ENCODE measurements at regions not wholly inside any gene's neighbourhood (a gene's known extent, or its start where the extent isn't known, plus 50 kb on each side); places are given as distances from the start of the nearest gene placed in this dataset.

DNA sequence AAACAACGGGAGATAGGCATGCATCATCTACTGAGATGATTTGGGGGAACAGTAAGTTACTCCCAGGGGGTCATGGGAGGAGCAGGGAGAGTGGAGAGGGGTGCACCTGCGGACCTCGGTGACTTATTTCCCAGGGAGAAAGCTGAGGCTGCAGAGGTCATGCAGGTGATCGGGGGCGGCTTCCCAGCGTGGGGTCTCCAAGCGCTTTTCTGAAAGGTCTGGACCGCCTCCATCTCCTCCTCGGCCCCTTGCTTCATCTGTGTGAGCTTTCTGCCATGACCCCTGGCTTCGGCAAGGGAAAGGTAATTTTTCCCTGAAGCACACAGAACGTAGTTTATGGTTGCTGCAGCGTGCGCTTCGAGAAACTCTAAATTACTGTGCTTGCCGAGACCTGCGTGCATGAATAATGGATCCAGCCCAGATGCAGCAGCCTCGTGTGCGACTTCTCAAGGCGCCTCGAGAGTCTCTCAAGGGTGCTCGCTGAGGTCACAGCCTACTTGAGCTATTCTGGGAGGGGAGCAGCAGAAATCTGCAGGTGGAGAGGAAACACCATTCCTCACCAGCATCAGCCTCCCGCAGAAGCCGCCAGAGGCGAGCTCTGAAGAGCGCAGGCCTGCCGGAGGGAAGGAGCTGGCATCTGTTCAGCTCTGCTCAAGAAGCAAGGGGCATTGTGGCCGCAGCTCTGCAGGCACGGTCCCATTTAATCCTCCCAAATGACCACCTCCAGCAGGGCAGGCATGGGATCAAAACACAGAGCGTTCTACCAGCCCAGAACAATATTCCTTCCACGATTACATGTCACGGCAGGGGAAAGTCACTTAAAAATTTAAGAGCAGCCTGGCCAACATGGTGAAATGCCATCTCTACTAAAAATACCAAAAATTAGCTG, 308.4 kb upstream of the MYT1L start:
- H3K4me3 ChIP-seq = no peak overlapping the region
- in situ Hi-C loops (cut with MboI; ENCODE audit: low pct_unique_long_range_greater_than_20kb in 2 of 9, low sequenced_read_pairs in 9 of 9, unreplicated experiment in 9 of 9) = no loop called here
- peak in 5 of 8 experiments; percentile 61 to 74 (median 68) for ATAC-seq (replicated peaks in 6 of 8)
- H3K4me1 ChIP-seq (replicated peaks in 1 of 2) = peaks cover 31 to 55% of the 10 kb centered on the region in 2 donors
- peak overlapping the region; percentile 73 to 75 for H3K27ac ChIP-seq
- 32 to 70% (median 56%) methylated on average over 4 to 17 of the region's 31 CpGs; no CpG with 5 or more reads in 4 of the 10 experiments for WGBS, 10 experiments

DNA sequence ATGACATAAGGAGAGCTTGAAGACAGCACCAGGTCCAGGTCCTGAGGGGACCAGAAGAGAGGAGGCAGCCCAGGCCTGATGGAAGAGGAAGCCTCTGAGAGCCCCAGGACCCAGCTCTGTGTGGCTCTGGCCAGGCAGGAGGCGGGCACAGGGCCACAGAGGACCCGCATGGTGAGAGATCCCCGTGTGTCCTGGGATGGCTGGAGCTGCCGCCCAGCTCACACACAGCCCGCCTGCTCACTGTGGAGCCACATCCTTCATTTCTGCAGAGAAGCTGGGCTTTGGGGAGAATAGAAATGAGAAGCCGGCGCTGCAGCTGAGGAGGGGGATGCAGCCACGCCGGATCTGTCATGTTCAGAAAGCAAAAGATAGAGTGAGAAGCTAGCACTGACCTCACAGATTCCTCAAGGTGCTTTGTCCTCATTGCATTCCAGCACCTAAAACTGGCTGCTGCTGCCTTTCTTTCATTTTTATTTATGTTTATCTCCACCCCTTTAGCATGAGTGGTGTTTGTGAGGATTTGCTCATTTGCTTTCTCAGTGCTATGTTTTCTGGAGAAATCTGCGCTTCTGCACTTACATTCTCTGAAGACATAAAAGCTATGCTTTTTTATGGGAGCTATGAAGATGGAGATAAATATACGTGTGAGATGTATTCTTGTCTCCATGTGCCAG, 307.6 kb upstream of the MYT1L start:
- peak in 5 of 8 experiments; percentile 61 to 75 (median 64) for ATAC-seq (replicated peaks in 6 of 8)
- Histone ChIP-seq H3K4me3 (no peak overlapping the region), H3K4me1 (replicated peaks in 1 of 2) (peaks cover 31 to 55% of the 10 kb centered on the region in 2 donors), H3K27ac (peak overlapping the region; percentile 73 to 75)
- 0 to 83% (median 55%) methylated on average over 1 to 4 of the region's 11 CpGs; no CpG with 5 or more reads in 3 of the 10 experiments for WGBS, 10 experiments
- in situ Hi-C loops (cut with MboI; ENCODE audit: low pct_unique_long_range_greater_than_20kb in 2 of 9, low sequenced_read_pairs in 9 of 9, unreplicated experiment in 9 of 9) = no loop called here

DNA sequence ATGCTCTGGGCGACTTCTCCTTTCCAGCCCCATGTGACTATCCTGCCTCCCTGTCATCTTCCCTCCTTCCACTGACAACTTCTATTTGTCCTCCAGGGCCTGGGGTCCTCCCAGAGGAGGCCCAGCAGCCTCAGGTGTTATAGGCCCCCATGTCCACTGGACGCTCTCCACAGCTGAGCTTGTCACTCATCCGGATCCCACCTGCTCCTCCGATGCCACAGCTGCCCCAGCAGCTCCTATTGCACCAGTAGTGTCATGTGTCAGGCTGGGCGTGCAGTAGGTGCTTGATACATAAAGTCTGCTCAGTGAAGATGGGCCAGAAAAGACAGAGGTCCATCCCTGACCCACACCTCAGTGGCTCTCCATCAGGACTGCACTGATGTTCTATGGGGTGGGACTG, 305.7 kb upstream of the MYT1L start:
- 0 to 100% (median 100%) methylated on average over 1 to 3 of the region's 5 CpGs; no CpG with 5 or more reads in 5 of the 10 experiments for WGBS, 10 experiments
- Histone ChIP-seq H3K4me1 (replicated peaks in 1 of 2) (peaks cover 31 to 64% of the 10 kb centered on the region in 2 donors), H3K27ac (peak overlapping the region in 1 of 2 donors; percentile 0), H3K4me3 (no peak overlapping the region)
- no peak for ATAC-seq (replicated peaks in 6 of 8)
- in situ Hi-C loops (cut with MboI; ENCODE audit: low pct_unique_long_range_greater_than_20kb in 2 of 9, low sequenced_read_pairs in 9 of 9, unreplicated experiment in 9 of 9) = no loop called here

DNA sequence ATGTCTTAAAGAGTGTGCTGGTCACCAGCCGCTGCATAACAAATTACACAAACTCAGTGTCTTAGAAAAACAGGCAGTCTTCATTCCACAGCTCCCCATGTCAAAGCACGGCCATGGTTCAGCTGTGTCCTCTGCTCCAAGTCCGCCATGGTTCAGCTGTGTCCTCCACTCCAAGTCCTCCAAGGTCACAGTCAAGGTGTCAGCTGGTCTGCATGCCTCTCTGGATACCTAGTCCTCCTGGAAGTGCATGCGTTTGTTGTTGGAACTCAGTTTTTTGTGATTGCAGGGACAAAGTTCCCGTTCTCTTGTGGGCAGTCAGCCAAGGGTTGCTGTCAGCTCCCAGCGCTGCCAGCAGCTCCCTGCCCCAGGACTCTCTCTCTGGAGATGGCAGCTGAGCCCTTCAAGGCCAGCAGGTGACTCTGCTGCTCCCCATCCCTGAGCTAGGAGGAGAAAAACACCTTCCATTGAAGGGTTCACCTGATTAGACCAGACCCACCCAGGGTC, 304.0 kb upstream of the MYT1L start:
- no peak overlapping the region for H3K4me3 ChIP-seq
- peaks cover 21 to 47% of the 10 kb centered on the region in 2 donors for H3K4me1 ChIP-seq (replicated peaks in 1 of 2)
- in situ Hi-C loops (cut with MboI; ENCODE audit: low pct_unique_long_range_greater_than_20kb in 2 of 9, low sequenced_read_pairs in 9 of 9, unreplicated experiment in 9 of 9) = no loop called here
- H3K27ac ChIP-seq = no peak overlapping the region
- WGBS, 10 experiments = 0 to 100% (median 66%) methylated on average over 1 to 5 of the region's 6 CpGs; no CpG with 5 or more reads in 2 of the 10 experiments
- no peak for ATAC-seq (replicated peaks in 6 of 8)

DNA sequence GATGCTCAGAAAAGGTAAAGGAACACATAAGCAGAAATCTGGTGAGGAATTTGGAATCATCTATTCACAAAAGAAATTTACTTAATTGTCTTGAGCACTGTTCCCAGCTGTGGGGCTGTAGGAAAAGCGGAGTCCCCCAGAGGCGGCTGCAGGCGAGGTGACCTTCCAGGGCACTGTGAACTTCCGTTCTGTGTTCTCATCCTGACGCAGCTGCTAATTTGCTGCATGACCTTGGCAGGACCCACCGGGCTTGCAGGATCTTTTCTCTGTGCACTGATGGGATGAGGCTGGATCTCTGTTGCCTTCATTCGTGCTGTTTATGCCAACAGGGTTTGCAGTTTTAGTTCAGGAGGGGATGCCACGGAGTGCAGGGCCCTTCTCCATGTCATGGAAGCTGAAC, 301.9 kb upstream of the MYT1L start:
- Histone ChIP-seq H3K27ac (peak overlapping the region in 1 of 2 donors; percentile 3), H3K4me3 (no peak overlapping the region), H3K4me1 (replicated peaks in 1 of 2) (peaks cover under 1 to 26% of the 10 kb centered on the region in 2 donors)
- ATAC-seq (replicated peaks in 6 of 8) = peak in 5 of 8 experiments; percentile 40 to 70 (median 43)
- in situ Hi-C loops (cut with MboI; ENCODE audit: low pct_unique_long_range_greater_than_20kb in 2 of 9, low sequenced_read_pairs in 9 of 9, unreplicated experiment in 9 of 9) = no loop called here
- WGBS, 10 experiments = 0 to 84% (median 33%) methylated on average over 1 to 8 of the region's 8 CpGs; no CpG with 5 or more reads in 1 of the 10 experiments

DNA sequence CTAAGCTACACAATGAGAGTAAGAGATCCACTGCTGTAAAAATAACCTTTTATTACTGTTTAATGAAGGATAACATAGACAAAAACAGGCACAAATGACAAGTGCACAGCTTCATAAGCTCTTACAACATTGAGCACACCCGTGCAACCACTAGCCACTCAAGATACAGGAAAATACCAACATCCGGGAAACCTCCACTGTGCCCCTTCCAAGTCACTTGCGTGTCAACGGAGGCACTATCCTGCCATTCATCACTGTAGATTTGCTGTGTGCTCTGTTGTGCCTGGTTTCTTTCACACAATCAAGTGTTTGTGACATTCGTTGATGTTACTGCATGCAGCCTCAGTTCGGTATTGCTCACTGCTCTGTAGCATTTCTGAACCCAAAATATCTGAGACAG, 292.9 kb upstream of the MYT1L start:
- peaks cover 0 to 8% of the 10 kb centered on the region in 2 donors for H3K4me1 ChIP-seq (replicated peaks in 1 of 2)
- H3K27ac ChIP-seq = no peak overlapping the region
- H3K4me3 ChIP-seq = no peak overlapping the region
- ATAC-seq (replicated peaks in 6 of 8) = peak in 5 of 8 experiments; percentile 74 to 96 (median 80)
- 0 to 89% (median 77%) methylated on average over 1 to 6 of the region's 6 CpGs; no CpG with 5 or more reads in 2 of the 10 experiments for whole genome bisulfite sequencing, 10 experiments
- in situ Hi-C loops (cut with MboI; ENCODE audit: low pct_unique_long_range_greater_than_20kb in 2 of 9, low sequenced_read_pairs in 9 of 9, unreplicated experiment in 9 of 9) = no loop called here

DNA sequence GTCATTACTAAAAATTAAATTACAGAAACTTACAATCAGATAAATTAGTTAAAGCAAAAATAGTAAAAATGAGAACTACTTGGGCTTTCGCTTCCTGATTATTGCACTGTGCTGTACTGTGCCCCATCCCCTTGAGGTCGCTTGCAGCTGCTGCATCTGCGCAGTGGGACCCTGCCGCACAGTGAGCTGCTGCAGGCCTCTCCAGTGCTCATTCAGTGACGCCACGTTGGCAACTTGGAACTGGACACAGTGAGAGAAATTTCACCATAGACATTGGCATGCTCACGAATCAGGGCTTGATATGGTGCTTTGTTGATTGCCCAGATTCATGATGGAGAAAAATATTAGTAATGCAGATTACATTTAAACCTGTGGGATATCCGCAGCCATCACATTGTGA, 290.8 kb upstream of the MYT1L start:
- in situ Hi-C loops (cut with MboI; ENCODE audit: low pct_unique_long_range_greater_than_20kb in 2 of 9, low sequenced_read_pairs in 9 of 9, unreplicated experiment in 9 of 9) = no loop called here
- no peak overlapping the region for H3K27ac ChIP-seq

DNA sequence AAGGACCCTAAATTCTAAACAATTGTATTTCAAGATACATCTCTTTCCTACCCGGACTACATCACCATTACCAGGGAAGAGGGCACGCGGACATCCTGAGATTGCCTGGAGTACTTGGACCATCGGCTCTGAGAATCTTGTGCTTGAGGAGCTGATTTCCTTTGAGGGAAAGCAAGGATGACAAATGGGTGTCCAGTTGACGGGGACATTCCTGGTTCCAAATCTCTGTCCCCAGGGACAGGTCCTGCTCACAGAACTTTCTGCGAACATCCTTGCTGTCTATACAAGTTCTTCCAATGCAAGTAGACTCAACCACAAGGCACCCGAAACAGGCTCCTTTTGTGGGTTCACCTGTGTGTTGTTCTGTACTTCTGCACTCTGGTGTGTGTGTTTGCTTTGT, 289.5 kb upstream of the MYT1L start:
- Histone ChIP-seq H3K4me1 (replicated peaks in 1 of 2) (peaks cover 0 to 8% of the 10 kb centered on the region in 2 donors), H3K27ac (no peak overlapping the region), H3K4me3 (no peak overlapping the region)
- 0 to 100% (median 70%) methylated on average over 1 to 7 of the region's 7 CpGs; no CpG with 5 or more reads in 2 of the 10 experiments for WGBS, 10 experiments
- no peak for ATAC-seq (replicated peaks in 6 of 8)
- in situ Hi-C loops (cut with MboI; ENCODE audit: low pct_unique_long_range_greater_than_20kb in 2 of 9, low sequenced_read_pairs in 9 of 9, unreplicated experiment in 9 of 9) = no loop called here

More for the DNA sequence above, 290.8 kb upstream of the MYT1L start:
- 0 to 100% (median 82%) methylated on average over 1 to 7 of the region's 8 CpGs for WGBS, 10 experiments
- Histone ChIP-seq H3K4me1 (replicated peaks in 1 of 2) (peaks cover 0 to 8% of the 10 kb centered on the region in 2 donors), H3K4me3 (no peak overlapping the region)
- ATAC-seq (replicated peaks in 6 of 8) = no peak

DNA sequence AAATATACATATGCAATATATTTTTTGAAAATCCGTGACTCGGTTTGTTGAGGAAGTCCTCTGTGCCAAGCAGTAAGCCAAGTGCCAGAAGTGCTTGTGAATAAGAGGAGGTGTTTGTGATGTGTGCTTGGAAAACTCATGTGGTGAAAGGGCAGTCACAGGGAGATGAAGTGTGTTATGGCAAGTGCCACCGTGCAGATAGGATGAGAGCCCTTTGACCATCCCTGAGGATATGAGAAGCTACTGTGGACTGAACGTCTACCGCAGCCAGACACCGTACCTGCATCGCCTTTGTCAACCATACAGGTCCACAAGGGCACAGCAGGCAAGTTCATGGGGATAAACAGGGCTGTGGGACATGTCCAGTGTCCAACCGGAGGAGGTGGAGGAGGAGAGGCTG, 288.9 kb upstream of the MYT1L start:
- Histone ChIP-seq H3K4me1 (replicated peaks in 1 of 2) (peaks cover 0 to 8% of the 10 kb centered on the region in 2 donors), H3K4me3 (no peak overlapping the region), H3K27ac (no peak overlapping the region)
- ATAC-seq (replicated peaks in 6 of 8) = no peak
- in situ Hi-C loops (cut with MboI; ENCODE audit: low pct_unique_long_range_greater_than_20kb in 2 of 9, low sequenced_read_pairs in 9 of 9, unreplicated experiment in 9 of 9) = no loop called here
- WGBS, 10 experiments = 31 to 100% (median 70%) methylated on average over 1 to 7 of the region's 8 CpGs; no CpG with 5 or more reads in 3 of the 10 experiments

DNA sequence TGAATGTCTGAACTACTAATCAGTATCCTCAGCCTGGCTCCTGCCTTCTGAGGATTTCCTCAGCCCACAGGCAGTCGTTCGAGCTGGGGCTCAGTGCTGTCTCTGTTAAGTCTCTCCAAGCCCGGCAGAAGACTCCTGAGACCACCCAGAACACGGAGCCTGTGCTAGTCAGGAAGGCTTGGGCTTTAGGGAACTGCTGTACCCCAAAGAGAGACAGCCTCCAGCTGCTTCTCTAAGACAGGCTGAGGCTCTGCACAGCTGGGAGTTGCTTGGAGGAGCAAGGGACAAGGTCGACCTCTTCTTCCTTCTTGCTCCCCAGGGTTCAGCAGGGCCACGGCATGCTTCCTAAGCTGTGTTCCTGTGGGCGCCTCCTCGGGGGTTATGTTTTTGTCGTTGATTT, 283.4 kb upstream of the MYT1L start:
- Histone ChIP-seq H3K4me3 (no peak overlapping the region), H3K4me1 (replicated peaks in 1 of 2) (peaks cover 13% of the 10 kb centered on the region in 2 donors), H3K27ac (peak overlapping the region; percentile 12 to 91)
- in situ Hi-C loops (cut with MboI; ENCODE audit: low pct_unique_long_range_greater_than_20kb in 2 of 9, low sequenced_read_pairs in 9 of 9, unreplicated experiment in 9 of 9) = no loop called here
- ATAC-seq (replicated peaks in 6 of 8) = peak in 1 of 8 experiments; percentile 2
- 0 to 100% (median 74%) methylated on average over 1 to 5 of the region's 9 CpGs; no CpG with 5 or more reads in 4 of the 10 experiments for WGBS, 10 experiments

DNA sequence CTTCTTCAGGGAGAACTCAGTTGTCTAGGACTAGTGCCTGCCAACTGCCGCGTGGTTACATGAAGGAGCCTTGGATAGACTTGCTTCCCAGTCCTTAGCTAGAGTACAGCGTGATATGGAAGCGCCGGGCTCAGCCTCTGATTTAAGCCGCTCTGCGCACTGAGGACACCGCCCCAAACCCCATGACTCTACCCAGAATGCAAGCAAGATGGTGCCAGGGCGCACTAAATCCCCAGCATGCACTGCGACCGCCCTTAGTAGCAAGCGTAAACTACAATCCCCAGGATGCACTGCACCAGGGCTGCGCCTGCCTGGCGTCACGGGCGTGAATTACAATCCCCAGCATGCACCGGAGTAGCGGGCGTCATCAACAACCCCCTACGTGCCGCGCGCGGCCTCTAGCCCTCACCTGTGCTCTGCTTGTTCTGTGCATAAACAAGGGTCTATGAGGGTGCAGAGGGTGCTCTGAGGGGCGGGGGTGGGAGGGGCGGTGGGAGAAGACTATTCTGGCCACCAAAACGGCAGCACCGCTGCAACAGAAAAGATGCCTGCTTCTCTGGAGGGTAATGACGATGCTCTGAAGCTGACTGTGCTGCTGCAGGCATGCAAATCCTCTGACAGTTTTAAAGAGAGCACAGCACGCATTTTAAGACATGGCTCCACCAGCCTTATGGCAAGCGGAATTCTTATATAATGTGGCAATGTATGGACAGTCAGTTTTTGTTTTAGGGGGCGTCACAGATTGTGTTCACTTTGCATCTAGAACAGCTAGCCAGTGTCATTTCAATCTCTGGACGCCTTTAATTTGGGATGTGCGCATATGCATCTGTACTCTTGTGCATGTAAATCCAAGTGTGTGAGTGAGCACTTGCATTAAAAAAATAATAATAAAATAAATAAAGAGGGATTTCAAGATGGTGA, 282.5 kb upstream of the MYT1L start:
- WGBS, 10 experiments = 16 to 65% (median 34%) methylated on average over 2 to 13 of the region's 34 CpGs; no CpG with 5 or more reads in 3 of the 10 experiments
- H3K4me3 ChIP-seq = peak overlapping the region; percentile 29 to 49 (median 33)
- ATAC-seq (replicated peaks in 6 of 8) = peak; percentile 98 to 99 (median 98)
- in situ Hi-C loops (cut with MboI; ENCODE audit: low pct_unique_long_range_greater_than_20kb in 2 of 9, low sequenced_read_pairs in 9 of 9, unreplicated experiment in 9 of 9) = no loop called here
- peak overlapping the region; percentile 90 to 91 for H3K27ac ChIP-seq
- peaks cover 13% of the 10 kb centered on the region in 2 donors for H3K4me1 ChIP-seq (replicated peaks in 1 of 2)

DNA sequence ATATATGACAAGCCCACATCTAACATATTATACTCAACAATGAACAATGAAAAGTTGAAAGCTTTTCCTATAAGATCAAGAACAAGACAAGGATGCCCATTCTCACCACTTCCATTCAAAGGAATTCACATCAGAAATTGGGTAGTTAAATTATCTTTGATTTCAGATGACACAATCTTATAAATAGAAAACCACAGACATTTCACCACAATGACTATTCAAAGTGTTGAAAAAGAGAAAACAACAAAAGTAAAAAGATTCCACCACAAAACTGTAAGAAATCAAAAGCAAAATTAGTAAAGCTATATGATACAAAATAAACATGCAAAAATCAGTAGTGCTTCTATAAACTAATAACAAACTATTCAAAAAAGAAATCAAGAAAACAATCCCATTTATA, 279.7 kb upstream of the MYT1L start:
- Histone ChIP-seq H3K4me3 (no peak overlapping the region), H3K4me1 (replicated peaks in 1 of 2) (peaks cover 13% of the 10 kb centered on the region in 2 donors), H3K27ac (no peak overlapping the region)
- in situ Hi-C loops (cut with MboI; ENCODE audit: low pct_unique_long_range_greater_than_20kb in 2 of 9, low sequenced_read_pairs in 9 of 9, unreplicated experiment in 9 of 9) = no loop called here
- ATAC-seq (replicated peaks in 6 of 8) = no peak
